HepG2 (cell line): ENCODE measurements at regions not wholly inside any gene's neighbourhood (a gene's known extent, or its start where the extent isn't known, plus 50 kb on each side); places are given as distances from the start of the nearest gene placed in this dataset.

Experiments
- ATAC-seq: fragments of 200-7000 bp; cut with Tn5 transposase; 3 replicates; pipeline ENCODE4 v1.9.1; 2020; ENCODE audit warnings: mild to moderate bottlenecking, moderate library complexity
- BruUV-seq: library from RNA; stranded (reverse); fragments of 400-500 nt; replicated peaks from 2 replicates; lab custom pipeline; 2021; lab: Mats Ljungman, UMichigan
- CTCF ChIA-PET: fragments of 300-600 bp; formaldehyde crosslinking; extraction: SDS; loops from one replicate; lab custom pipeline; 2021; ENCODE audit warnings: low total read pairs, inconsistent platforms, low intra/inter-chr PET ratio; lab: Yijun Ruan, JAX
- POLR2A ChIA-PET: fragments of 350-600 bp; sonication (Branson Sonifier 250); formaldehyde crosslinking; loops from one replicate; lab custom pipeline; 2020; ENCODE audit warnings: antibody characterized with exemption, inconsistent platforms; lab: Yijun Ruan, JAX
- DNase-seq: peaks from one replicate; pipeline ENCODE4 v3.0.0-alpha.2; 2015; ENCODE audit warnings: low spot score
- FAIRE-seq: peaks from 3 replicates; lab custom pipeline; 2011; peaks lifted over from hg19 to GRCh38; lab: Jason Lieb, UNC
- H2AFZ ChIP-seq: one replicate; pipeline ENCODE4 v1.6.1; 2011; ENCODE audit warnings: low read length, inconsistent platforms
- H3K27ac ChIP-seq: fragments of 300-600 bp; 3 replicates; pipeline ENCODE4 v1.8.0; 2011; ENCODE audit warnings: mixed run types, mild to moderate bottlenecking, mixed read lengths, low read length, inconsistent platforms; ENCODE audit not compliant: insufficient read depth; ENCODE audit errors: extremely low read length
- H3K27me3 ChIP-seq, 2 experiments: fragments of 200-600 bp in 1 of 2; 2 replicates in 1 of 2; 3 replicates in 1 of 2; pipeline versions ENCODE4 v1.6.0 to v1.8.0; 2011; ENCODE audit warnings: low read length in 2 of 2, mild to moderate bottlenecking in 2 of 2, moderate library complexity in 2 of 2, inconsistent platforms in 1 of 2; ENCODE audit not compliant: insufficient read depth in 2 of 2, control insufficient read depth in 1 of 2
- H3K36me3 ChIP-seq, 2 experiments: fragments of 200-600 bp in 1 of 2; replicated peaks in 1 of 2; 2 replicates in 1 of 2; 3 replicates in 1 of 2; pipeline versions ENCODE4 v1.5.1 to v1.8.0; 2011; ENCODE audit warnings: low read length in 2 of 2, inconsistent platforms in 1 of 2; ENCODE audit not compliant: insufficient read depth in 2 of 2, control insufficient read depth in 1 of 2
- H3K4me1 ChIP-seq: 2 replicates; pipeline ENCODE4 v1.5.1; 2012; ENCODE audit warnings: low read length, inconsistent platforms; ENCODE audit not compliant: insufficient read depth
- H3K4me2 ChIP-seq: 2 replicates; pipeline ENCODE4 v1.6.0; 2011; ENCODE audit warnings: low read depth, low read length, inconsistent platforms
- H3K4me3 ChIP-seq, 3 experiments: fragments of 200-600 bp in 1 of 3; sonication (generic), shearing (Covaris generic) in 1 of 3; replicated peaks in 1 of 3; 2 replicates each; pipeline ENCODE4 v1.5.1; 2011 to 2016; ENCODE audit warnings: low read length in 3 of 3, inconsistent platforms in 2 of 3, low read depth in 2 of 3, mild to moderate bottlenecking in 2 of 3, control low read depth in 1 of 3, mixed read lengths in 1 of 3; ENCODE audit not compliant: insufficient read depth in 1 of 3
- H3K79me2 ChIP-seq: one replicate; pipeline ENCODE4 v1.6.1; 2011; ENCODE audit warnings: low read length, inconsistent platforms; ENCODE audit not compliant: insufficient read depth
- H3K9ac ChIP-seq: 2 replicates; pipeline ENCODE4 v1.6.0; 2011; ENCODE audit warnings: mild to moderate bottlenecking, low read depth, low read length, inconsistent platforms; ENCODE audit not compliant: insufficient read depth
- H3K9me3 ChIP-seq: 2 replicates; pipeline ENCODE4 v1.5.1; 2012; ENCODE audit warnings: mild to moderate bottlenecking, low read length
- H4K20me1 ChIP-seq: 2 replicates; pipeline ENCODE4 v1.6.0; 2011; ENCODE audit warnings: inconsistent platforms, mild to moderate bottlenecking, low read length, moderate library complexity; ENCODE audit not compliant: insufficient read depth
- GLI4 ChIP-seq: sonication (generic); formaldehyde crosslinking; IDR thresholded peaks from 2 replicates; pipeline ENCODE4 v1.5.1; 2020; ENCODE audit warnings: missing genetic modification reagents, mild to moderate bottlenecking, moderate library complexity, borderline replicate concordance
- GZF1 ChIP-seq: sonication (generic); formaldehyde crosslinking; IDR thresholded peaks from 2 replicates; pipeline ENCODE4 v1.5.1; 2020; ENCODE audit warnings: mild to moderate bottlenecking, missing genetic modification reagents
- HIVEP1 ChIP-seq: sonication (generic); formaldehyde crosslinking; IDR thresholded peaks from 2 replicates; pipeline ENCODE4 v1.4.0; 2020; ENCODE audit warnings: mild to moderate bottlenecking, missing genetic modification reagents
- HMG20B ChIP-seq: conservative IDR thresholded peaks from 2 replicates; pipeline ENCODE4 v1.6.1; 2016; ENCODE audit warnings: missing genetic modification reagents, missing compliant biosample characterization
- KDM3A ChIP-seq: IDR thresholded peaks from 2 replicates; pipeline ENCODE4 v1.6.1; 2018; ENCODE audit warnings: low read depth, missing compliant biosample characterization
- SAP130 ChIP-seq: IDR thresholded peaks from 2 replicates; pipeline ENCODE4 v1.6.1; 2016; ENCODE audit warnings: low read depth
- SOX6 ChIP-seq, 2 experiments: fragments of 450-650 bp in 1 of 2; sonication (generic) in 1 of 2; formaldehyde crosslinking in 1 of 2; IDR thresholded peaks; 2 replicates each; pipeline versions ENCODE4 v1.4.0 to v1.6.1; 2017 to 2020; ENCODE audit warnings: antibody characterized with exemption in 1 of 2, mild to moderate bottlenecking in 1 of 2, missing genetic modification reagents in 1 of 2
- STAG1 ChIP-seq: sonication (generic); formaldehyde crosslinking; IDR thresholded peaks from 2 replicates; pipeline ENCODE4 v1.4.0; 2020; ENCODE audit warnings: missing genetic modification reagents
- ZNF12 ChIP-seq: sonication (generic); formaldehyde crosslinking; IDR thresholded peaks from 2 replicates; pipeline ENCODE4 v1.5.0; 2020; ENCODE audit warnings: missing genetic modification reagents
- ZNF143 ChIP-seq: sonication (generic); formaldehyde crosslinking; IDR thresholded peaks from 2 replicates; pipeline ENCODE4 v1.4.0; 2020; ENCODE audit warnings: missing genetic modification reagents
- ZNF343 ChIP-seq: sonication (generic); formaldehyde crosslinking; IDR thresholded peaks from 2 replicates; pipeline ENCODE4 v1.4.0; 2020; ENCODE audit warnings: mild to moderate bottlenecking, missing genetic modification reagents
- ZNF670 ChIP-seq: sonication (generic); formaldehyde crosslinking; IDR thresholded peaks from 2 replicates; pipeline ENCODE4 v1.8.0; 2022; ENCODE audit warnings: mild to moderate bottlenecking, missing genetic modification reagents, borderline replicate concordance
- ZNF766 ChIP-seq: sonication (generic); formaldehyde crosslinking; IDR thresholded peaks from 2 replicates; pipeline ENCODE4 v1.5.0; 2020; ENCODE audit warnings: missing genetic modification reagents, borderline replicate concordance
- WGBS: methylation state at CpG from one replicate; pipeline ENCODE4 v1.1.6; 2017; ENCODE audit warnings: low lambda C conversion rate; 5-methylcytosine and 5-hydroxymethylcytosine counted together
- in situ Hi-C: cut with HindIII; loops from 2 replicates; pipeline ENCODE4 v1.10.0; 2017; ENCODE audit warnings: low pct_unique_long_range_greater_than_20kb; ENCODE audit not compliant: extremely low pct_ligation_motif_present
- intact Hi-C: fragments of 100-400 bp; cut with micrococcal nuclease; formaldehyde crosslinking; loops from one replicate; pipeline ENCODE4 v1.10.0; 2022; ENCODE audit not compliant: unreplicated experiment
- TF ChIP-seq, protein P1 (sequence below): IDR thresholded peaks from 2 replicates; pipeline ENCODE4 v1.4.0; 2020; ENCODE audit warnings: mild to moderate bottlenecking, missing genetic modification reagents
- TF ChIP-seq, protein P2 (sequence below): IDR thresholded peaks from 2 replicates; pipeline ENCODE4 v1.6.1; 2016; ENCODE audit warnings: missing compliant biosample characterization, missing genetic modification reagents, borderline replicate concordance
- TF ChIP-seq, protein P3 (sequence below): sonication (generic); formaldehyde crosslinking; IDR thresholded peaks from 2 replicates; pipeline ENCODE4 v1.8.1; 2022; ENCODE audit warnings: mild to moderate bottlenecking, missing genetic modification reagents
- TF ChIP-seq, protein P4 (sequence below): sonication (generic); formaldehyde crosslinking; IDR thresholded peaks from 2 replicates; pipeline ENCODE4 v1.5.0; 2020; ENCODE audit warnings: mild to moderate bottlenecking, missing genetic modification reagents, moderate library complexity

DNA sequence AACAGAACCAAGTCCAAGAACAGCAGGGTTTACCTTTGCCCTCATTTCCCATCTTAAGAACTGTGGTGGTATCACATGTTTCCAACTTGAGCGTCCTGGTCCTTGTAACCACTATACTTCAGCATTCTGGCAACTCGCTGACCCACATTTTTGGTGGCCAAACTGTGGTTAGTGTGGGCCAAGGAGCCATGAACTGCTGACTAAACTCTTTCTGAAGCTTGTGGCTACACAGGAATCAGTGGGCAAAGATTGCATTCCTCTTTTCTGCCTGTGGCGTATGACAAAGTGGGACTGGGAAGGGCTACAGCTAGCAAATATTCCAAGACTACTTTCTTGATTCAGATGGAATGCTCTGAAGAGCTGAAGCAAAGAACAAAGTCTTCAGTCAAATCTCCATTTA lies 106.3 kb upstream of the MID1 start:
- H3K27ac ChIP-seq = no peak overlapping the region
- WGBS = no CpG with 5 or more reads among the region's 3 CpGs
- POLR2A ChIA-PET = no interaction called here
- no peaks in the 10 kb centered on the region for H3K79me2 ChIP-seq
- in situ Hi-C loops = no loop called here
- no peaks in the 10 kb centered on the region for H3K27me3 ChIP-seq
- H3K36me3 ChIP-seq = no peaks in the 10 kb centered on the region
- TF ChIP-seq, protein P1, sequence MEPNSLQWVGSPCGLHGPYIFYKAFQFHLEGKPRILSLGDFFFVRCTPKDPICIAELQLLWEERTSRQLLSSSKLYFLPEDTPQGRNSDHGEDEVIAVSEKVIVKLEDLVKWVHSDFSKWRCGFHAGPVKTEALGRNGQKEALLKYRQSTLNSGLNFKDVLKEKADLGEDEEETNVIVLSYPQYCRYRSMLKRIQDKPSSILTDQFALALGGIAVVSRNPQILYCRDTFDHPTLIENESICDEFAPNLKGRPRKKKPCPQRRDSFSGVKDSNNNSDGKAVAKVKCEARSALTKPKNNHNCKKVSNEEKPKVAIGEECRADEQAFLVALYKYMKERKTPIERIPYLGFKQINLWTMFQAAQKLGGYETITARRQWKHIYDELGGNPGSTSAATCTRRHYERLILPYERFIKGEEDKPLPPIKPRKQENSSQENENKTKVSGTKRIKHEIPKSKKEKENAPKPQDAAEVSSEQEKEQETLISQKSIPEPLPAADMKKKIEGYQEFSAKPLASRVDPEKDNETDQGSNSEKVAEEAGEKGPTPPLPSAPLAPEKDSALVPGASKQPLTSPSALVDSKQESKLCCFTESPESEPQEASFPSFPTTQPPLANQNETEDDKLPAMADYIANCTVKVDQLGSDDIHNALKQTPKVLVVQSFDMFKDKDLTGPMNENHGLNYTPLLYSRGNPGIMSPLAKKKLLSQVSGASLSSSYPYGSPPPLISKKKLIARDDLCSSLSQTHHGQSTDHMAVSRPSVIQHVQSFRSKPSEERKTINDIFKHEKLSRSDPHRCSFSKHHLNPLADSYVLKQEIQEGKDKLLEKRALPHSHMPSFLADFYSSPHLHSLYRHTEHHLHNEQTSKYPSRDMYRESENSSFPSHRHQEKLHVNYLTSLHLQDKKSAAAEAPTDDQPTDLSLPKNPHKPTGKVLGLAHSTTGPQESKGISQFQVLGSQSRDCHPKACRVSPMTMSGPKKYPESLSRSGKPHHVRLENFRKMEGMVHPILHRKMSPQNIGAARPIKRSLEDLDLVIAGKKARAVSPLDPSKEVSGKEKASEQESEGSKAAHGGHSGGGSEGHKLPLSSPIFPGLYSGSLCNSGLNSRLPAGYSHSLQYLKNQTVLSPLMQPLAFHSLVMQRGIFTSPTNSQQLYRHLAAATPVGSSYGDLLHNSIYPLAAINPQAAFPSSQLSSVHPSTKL (CRISPR knock-in tag) = no peak
- no peak for TF ChIP-seq ZNF766 (CRISPR knock-in tag)
- no peak for TF ChIP-seq ZNF143 (CRISPR knock-in tag)
- no peak for TF ChIP-seq GLI4
- TF ChIP-seq KDM3A (CRISPR knock-in tag) = no peak
- TF ChIP-seq SOX6 (IDR thresholded peaks at IDR 0.05) = no peak
- no peak for TF ChIP-seq SOX6 (CRISPR knock-in tag; IDR thresholded peaks at IDR 0.05)
- no peak for TF ChIP-seq ZNF670
- no peak for TF ChIP-seq STAG1
- TF ChIP-seq, protein P2, sequence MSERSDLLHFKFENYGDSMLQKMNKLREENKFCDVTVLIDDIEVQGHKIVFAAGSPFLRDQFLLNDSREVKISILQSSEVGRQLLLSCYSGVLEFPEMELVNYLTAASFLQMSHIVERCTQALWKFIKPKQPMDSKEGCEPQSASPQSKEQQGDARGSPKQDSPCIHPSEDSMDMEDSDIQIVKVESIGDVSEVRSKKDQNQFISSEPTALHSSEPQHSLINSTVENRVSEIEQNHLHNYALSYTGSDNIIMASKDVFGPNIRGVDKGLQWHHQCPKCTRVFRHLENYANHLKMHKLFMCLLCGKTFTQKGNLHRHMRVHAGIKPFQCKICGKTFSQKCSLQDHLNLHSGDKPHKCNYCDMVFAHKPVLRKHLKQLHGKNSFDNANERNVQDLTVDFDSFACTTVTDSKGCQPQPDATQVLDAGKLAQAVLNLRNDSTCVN (CRISPR knock-in tag) = no peak
- TF ChIP-seq, protein P3, sequence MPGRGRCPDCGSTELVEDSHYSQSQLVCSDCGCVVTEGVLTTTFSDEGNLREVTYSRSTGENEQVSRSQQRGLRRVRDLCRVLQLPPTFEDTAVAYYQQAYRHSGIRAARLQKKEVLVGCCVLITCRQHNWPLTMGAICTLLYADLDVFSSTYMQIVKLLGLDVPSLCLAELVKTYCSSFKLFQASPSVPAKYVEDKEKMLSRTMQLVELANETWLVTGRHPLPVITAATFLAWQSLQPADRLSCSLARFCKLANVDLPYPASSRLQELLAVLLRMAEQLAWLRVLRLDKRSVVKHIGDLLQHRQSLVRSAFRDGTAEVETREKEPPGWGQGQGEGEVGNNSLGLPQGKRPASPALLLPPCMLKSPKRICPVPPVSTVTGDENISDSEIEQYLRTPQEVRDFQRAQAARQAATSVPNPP (CRISPR knock-in tag) = no peak
- TF ChIP-seq SAP130 = no peak
- TF ChIP-seq GZF1 (CRISPR knock-in tag) = no peak
- no peak for TF ChIP-seq HIVEP1 (CRISPR knock-in tag)
- no peak for TF ChIP-seq HMG20B (CRISPR knock-in tag)
- TF ChIP-seq, protein P4, sequence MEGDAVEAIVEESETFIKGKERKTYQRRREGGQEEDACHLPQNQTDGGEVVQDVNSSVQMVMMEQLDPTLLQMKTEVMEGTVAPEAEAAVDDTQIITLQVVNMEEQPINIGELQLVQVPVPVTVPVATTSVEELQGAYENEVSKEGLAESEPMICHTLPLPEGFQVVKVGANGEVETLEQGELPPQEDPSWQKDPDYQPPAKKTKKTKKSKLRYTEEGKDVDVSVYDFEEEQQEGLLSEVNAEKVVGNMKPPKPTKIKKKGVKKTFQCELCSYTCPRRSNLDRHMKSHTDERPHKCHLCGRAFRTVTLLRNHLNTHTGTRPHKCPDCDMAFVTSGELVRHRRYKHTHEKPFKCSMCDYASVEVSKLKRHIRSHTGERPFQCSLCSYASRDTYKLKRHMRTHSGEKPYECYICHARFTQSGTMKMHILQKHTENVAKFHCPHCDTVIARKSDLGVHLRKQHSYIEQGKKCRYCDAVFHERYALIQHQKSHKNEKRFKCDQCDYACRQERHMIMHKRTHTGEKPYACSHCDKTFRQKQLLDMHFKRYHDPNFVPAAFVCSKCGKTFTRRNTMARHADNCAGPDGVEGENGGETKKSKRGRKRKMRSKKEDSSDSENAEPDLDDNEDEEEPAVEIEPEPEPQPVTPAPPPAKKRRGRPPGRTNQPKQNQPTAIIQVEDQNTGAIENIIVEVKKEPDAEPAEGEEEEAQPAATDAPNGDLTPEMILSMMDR = no peak
- no peak for TF ChIP-seq ZNF12 (CRISPR knock-in tag)
- TF ChIP-seq ZNF343 (CRISPR knock-in tag) = no peak
- no peaks in the 10 kb centered on the region for H4K20me1 ChIP-seq
- H3K9me3 ChIP-seq = no peaks in the 10 kb centered on the region
- ATAC-seq (no peak), DNase-seq (no peak), FAIRE-seq (no peak)
- no peak overlapping the region for H3K4me3 ChIP-seq
- H3K4me1 ChIP-seq = no peaks in the 10 kb centered on the region
- no peak overlapping the region for H3K4me2 ChIP-seq
- no peak overlapping the region for H3K9ac ChIP-seq
- CTCF ChIA-PET = no interaction called here
- no peak overlapping the region for H2AFZ ChIP-seq
- intact Hi-C loops = no loop called here
- BruUV-seq = no TSS peak
